H1 (cell line): ENCODE measurements at regions not wholly inside any gene's neighbourhood (a gene's known extent, or its start where the extent isn't known, plus 50 kb on each side); places are given as distances from the start of the nearest gene placed in this dataset.

Experiments
- BCL11A ChIP-seq, 2 experiments: IDR thresholded peaks; one replicate each; pipeline ENCODE4 v1.6.1; 2011; ENCODE audit warnings: low read depth in 2 of 2, low read length in 2 of 2, mild to moderate bottlenecking in 2 of 2
- CBX8 ChIP-seq: fragments of 300-800, 300-1000 bp; sonication (generic); IDR thresholded peaks from 2 replicates; pipeline ENCODE4 v1.7.1; 2016; ENCODE audit warnings: low read depth, low read length, borderline replicate concordance
- EGR1 ChIP-seq: IDR thresholded peaks from 2 replicates; pipeline ENCODE4 v1.6.1; 2011; ENCODE audit warnings: low read depth, low read length, borderline replicate concordance
- EZH2 ChIP-seq: fragments of 200-600 bp; sonication (generic); IDR thresholded peaks from 2 replicates; pipeline ENCODE4 v1.7.1; 2012; ENCODE audit warnings: low read depth, mild to moderate bottlenecking, moderate library complexity, low read length, inconsistent platforms; ENCODE audit not compliant: severe bottlenecking
- KDM5A ChIP-seq: fragments of 200-600 bp; IDR thresholded peaks from 2 replicates; pipeline ENCODE4 v1.7.1; 2012; ENCODE audit warnings: mild to moderate bottlenecking, low read length, inconsistent platforms, mixed read lengths
- TEAD4 ChIP-seq: IDR thresholded peaks from 2 replicates; pipeline ENCODE4 v1.6.1; 2012; ENCODE audit warnings: low read depth, low read length, inconsistent platforms, mixed read lengths

GRCh38 chr2:238553159-238553558 is 126.4 kb downstream of the ASB1 start (continued):
- TF ChIP-seq BCL11A (IDR thresholded peaks at IDR 0.05; ENCODE audit: low read depth in 2 of 2, low read length in 2 of 2) (no peak), EGR1 (no peak), KDM5A (no peak), CBX8 (no peak), TEAD4 (no peak), EZH2 (no peak)
